ENCODE measurements at regions not wholly inside any gene's neighbourhood (a gene's known extent, or its start where the extent isn't known, plus 50 kb on each side); places are given as distances from the start of the nearest gene placed in this dataset.

DNA sequence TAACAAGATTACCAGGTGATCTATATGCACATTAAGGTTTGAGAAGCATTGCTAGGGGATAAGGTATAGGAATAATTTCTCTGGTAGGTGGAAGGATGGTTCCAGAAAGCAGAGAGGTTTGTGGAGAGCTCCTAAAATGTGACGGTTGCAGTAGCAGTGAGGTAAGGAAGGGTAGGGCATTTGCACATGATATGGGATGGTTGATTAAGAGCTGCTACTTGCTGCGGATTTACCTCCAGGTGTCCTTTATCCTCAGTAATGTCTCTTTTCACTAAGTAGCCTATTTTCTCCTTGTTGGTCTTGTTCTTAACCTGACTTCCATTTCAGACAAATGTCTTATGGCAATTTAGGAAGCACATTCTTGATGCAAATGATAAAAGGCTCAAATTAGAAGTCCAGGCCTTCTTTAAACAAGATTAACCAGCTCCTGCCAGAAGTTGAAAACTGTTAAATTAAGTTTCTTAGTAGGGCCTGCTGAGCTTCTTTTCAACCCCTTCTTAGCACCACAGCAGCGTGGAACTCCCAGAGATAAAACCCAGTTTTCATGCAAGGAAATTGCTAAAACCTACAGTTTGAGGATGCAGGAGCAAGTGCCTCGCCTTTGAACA lies 231.1 kb upstream of the GADL1 start:
- TF ChIP-seq, protein P1, sequence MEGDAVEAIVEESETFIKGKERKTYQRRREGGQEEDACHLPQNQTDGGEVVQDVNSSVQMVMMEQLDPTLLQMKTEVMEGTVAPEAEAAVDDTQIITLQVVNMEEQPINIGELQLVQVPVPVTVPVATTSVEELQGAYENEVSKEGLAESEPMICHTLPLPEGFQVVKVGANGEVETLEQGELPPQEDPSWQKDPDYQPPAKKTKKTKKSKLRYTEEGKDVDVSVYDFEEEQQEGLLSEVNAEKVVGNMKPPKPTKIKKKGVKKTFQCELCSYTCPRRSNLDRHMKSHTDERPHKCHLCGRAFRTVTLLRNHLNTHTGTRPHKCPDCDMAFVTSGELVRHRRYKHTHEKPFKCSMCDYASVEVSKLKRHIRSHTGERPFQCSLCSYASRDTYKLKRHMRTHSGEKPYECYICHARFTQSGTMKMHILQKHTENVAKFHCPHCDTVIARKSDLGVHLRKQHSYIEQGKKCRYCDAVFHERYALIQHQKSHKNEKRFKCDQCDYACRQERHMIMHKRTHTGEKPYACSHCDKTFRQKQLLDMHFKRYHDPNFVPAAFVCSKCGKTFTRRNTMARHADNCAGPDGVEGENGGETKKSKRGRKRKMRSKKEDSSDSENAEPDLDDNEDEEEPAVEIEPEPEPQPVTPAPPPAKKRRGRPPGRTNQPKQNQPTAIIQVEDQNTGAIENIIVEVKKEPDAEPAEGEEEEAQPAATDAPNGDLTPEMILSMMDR (IDR thresholded peaks at IDR 0.05) = no peak
- TF ChIP-seq POLR2A (IDR thresholded peaks at IDR 0.05) (no peak), EP300 (IDR thresholded peaks at IDR 0.05) (no peak)
